ENCODE measurements at regions not wholly inside any gene's neighbourhood (a gene's known extent, or its start where the extent isn't known, plus 50 kb on each side); places are given as distances from the start of the nearest gene placed in this dataset.

DNA sequence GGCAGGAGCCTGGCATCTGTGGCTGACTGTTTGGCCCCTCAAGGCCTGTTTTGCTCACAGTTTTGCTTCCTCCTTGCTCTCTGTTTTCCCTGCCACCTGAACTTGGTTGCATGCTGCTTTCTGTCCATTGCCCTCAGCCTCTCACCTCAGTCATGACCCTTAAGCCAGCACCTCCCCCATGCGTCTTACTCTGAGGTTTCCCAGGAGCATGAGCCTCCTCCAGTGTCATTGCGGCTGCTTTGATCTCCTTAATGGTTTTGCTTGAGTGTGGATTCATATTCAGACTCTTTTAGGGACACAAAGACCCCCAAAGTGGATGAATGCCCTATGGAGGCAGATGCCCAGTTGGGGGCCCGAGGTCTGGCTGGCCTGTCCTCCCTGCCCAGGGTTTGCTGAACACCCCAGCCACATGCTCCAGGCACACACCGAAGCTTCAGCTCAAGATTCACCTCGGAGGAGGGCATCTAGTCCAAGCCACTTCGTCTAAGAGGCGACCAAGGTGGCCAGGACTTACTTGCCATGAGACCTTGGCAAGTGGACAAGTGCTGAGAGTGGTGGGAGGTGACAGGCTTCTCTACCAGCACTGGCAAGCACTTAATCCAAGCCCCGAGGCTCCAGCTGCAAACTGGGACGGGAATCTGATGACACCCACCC is 95.4 kb upstream of the DIO3 start:
- H3K27ac ChIP-seq = no peak overlapping the region
- TF ChIP-seq, protein P1, sequence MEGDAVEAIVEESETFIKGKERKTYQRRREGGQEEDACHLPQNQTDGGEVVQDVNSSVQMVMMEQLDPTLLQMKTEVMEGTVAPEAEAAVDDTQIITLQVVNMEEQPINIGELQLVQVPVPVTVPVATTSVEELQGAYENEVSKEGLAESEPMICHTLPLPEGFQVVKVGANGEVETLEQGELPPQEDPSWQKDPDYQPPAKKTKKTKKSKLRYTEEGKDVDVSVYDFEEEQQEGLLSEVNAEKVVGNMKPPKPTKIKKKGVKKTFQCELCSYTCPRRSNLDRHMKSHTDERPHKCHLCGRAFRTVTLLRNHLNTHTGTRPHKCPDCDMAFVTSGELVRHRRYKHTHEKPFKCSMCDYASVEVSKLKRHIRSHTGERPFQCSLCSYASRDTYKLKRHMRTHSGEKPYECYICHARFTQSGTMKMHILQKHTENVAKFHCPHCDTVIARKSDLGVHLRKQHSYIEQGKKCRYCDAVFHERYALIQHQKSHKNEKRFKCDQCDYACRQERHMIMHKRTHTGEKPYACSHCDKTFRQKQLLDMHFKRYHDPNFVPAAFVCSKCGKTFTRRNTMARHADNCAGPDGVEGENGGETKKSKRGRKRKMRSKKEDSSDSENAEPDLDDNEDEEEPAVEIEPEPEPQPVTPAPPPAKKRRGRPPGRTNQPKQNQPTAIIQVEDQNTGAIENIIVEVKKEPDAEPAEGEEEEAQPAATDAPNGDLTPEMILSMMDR (conservative IDR thresholded peaks at IDR 0.05) = no peak
- no peak for TF ChIP-seq ZFX (IDR thresholded peaks at IDR 0.05)

DNA sequence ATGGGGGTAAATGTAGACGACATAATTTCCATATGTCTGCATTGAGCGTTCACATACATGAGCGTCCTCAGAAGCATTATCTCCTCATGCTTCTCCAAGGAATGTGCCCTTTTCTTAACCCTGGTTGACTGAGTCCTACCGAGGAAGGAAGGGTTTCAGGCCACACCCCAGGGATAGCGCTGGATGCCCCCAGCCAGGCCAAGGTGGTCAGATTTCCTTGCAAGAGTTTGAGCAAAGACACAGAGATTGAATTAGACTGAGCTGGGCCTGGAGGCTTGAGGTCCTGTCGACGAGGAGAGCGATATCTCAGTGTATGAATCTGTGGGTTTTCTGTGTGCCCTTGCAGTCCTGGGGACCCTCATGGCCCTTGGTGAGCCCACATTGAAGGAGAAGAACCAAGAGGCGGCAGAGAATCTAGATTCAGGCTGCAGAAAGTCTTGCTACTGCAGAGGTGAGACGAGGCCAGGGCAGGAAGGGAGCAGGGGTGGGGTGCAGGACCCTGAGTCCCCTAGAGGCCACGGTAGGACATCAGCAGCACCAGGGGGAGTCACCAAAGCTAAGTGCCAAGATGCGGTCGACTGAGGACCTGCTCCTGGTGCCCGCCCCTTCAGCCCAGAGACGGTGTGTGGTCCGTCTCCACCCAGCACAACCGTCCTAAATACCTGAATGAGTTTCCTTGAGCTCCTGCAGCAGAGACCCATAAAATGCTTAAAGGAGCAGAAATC is 94.7 kb upstream of the DIO3 start:
- H3K27ac ChIP-seq = no peak overlapping the region
- TF ChIP-seq ZFX (IDR thresholded peaks at IDR 0.05) = no peak
- TF ChIP-seq, protein P1 (conservative IDR thresholded peaks at IDR 0.05) = no peak

DNA sequence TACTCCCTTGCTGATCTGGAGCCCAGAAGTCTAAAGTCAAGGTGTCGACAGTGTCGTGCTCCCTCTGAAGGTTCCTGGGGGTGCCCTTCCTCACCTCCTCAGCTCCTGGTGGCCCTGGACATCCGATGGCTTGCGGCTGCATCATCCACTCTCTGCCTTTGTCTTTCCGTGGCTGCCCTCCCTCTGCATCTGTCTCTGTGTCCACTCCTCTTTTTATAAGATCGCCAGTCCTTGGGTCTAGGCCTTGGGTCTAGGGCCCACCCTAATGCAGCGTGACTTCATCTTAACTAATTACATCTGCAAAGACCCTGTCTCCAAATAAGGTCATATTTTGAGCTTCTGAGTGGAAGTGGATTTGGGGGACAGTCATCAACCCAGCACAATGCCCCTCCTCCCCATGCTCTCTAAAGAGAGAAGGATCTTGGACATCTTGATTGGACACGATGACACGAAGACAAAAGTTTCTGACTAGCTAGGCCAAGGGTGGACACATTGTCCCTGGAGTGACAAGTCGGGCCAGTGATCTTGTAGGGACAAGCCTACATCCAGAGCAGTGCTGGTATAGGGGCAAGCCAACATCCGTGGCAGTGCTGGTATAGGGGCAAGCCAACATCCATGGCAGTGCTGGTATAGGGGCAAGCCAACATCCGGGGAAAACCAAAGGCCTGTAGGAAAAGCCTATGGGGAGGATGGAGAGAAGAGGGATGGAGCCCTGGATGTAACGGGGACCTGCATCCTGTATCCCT is 93.9 kb upstream of the DIO3 start:
- no peak for TF ChIP-seq ZFX (IDR thresholded peaks at IDR 0.05)
- TF ChIP-seq, protein P1 (conservative IDR thresholded peaks at IDR 0.05) = no peak
- H3K27ac ChIP-seq = no peak overlapping the region

DNA sequence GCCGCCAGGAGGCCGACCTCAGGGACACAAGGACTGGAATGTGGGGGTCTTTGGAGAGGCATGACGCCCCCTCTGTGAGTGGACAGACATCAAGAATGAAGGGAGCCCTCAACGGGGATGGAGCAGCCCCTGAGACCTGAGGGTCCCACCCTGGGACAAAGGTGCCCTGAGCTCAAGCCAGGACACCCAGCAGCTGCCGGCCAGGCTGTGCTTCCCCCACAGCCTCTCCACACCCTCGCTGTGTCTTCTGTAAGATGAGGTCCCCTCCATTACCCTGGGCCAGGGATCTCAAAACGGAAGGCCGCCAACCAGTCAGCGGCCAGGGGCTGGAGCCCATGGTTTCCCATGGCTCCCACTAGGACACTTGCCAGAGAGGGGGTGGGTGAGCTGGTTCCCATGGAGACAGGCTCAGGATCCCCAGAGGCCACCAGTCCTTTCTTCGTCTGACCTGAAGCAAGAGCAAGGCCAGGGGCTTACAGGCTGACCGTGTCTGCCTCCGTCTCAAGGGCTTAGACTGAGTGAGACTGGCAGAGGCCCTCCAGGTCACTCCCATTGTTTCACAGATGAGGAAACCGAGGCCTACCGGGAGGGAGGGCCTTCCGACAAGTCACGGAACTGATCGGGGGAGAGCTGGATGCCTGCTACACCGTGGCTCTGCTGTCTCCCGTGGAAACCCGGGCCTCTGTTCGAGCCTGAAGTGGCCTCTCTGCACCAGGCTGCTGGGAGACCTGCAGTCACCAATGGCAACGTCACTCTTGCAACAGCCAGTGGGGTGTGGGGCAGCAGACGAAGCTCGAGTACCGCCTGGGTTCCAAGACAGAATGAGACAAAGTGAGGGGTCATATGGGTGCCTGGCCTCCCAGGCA is 91.7 kb upstream of the DIO3 start:
- TF ChIP-seq, protein P1 (conservative IDR thresholded peaks at IDR 0.05) = no peak
- no peak for TF ChIP-seq ZFX (IDR thresholded peaks at IDR 0.05)
- H3K27ac ChIP-seq = no peak overlapping the region

DNA sequence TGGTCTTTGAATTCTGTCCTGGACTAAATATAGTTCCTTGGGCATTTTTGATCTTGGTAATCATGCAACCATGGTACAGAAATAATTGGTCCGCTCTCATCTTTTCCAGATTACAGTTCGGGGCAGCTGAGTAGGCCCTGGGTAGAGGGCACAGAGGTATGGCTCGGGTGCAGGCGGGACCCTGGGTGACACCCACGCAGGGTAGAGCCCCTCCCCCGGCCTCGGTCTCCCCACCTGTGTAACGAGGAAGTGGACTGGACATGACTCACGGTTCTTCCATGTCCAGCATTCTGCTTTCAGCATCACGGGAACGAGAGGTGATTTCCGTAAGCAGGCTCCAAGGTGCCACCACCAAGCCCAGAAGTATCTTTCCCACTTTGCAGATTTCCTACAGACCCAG is 91.0 kb upstream of the DIO3 start:
- H3K27ac ChIP-seq = no peak overlapping the region
- no peak for TF ChIP-seq ZFX (IDR thresholded peaks at IDR 0.05)
- TF ChIP-seq, protein P1 (conservative IDR thresholded peaks at IDR 0.05) = no peak

DNA sequence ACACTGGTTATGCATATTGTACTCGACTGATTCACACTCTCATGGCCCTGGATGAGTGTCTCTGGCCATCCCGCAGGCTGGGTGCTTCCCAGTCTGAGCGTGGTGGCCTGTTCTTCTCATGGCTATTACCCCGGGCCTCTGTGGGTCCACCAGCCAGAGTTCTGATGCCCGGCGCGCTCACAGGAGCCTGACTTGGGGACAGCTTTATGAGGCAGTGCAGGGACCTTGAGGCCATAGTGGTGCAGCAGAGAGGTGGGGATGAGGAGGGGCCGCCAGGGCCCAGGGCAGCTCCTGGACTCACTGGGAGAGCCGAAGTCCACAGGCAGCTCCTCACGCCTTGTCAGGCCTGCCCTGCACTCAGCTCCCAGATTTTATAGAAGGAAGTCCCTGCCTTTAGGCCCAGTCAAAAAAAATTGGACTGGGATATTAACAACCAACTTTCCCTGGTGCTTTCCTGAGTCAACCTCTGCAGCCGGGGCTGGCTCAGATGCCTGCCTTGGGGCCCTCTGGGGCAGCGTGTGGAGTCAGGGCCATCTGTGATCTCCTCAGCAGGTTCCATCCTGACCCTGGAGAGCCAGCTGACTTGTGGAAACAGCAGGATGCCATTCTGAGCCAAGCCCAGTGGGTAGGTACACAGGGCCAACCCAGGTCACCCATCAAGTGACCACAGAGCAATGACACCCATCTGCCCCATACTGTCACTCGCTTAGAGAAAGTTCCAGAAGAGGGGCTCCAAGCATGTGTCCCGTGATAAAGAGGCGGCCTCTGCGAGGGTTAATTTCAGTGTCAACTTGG is 89.4 kb upstream of the DIO3 start:
- H3K27ac ChIP-seq = no peak overlapping the region
- TF ChIP-seq ZFX (IDR thresholded peaks at IDR 0.05) = no peak
- TF ChIP-seq, protein P1 (conservative IDR thresholded peaks at IDR 0.05) = no peak
